SU-DHL-6 (cell line): ENCODE measurements at regions not wholly inside any gene's neighbourhood (a gene's known extent, or its start where the extent isn't known, plus 50 kb on each side); places are given as distances from the start of the nearest gene placed in this dataset.

Experiments
- CTCF ChIP-seq: fragments of 200-600 bp; sonication (generic); IDR thresholded peaks from one replicate; pipeline ENCODE4 v1.5.1; 2017; ENCODE audit warnings: antibody characterized with exemption, mild to moderate bottlenecking, low read length, moderate library complexity; ENCODE audit not compliant: insufficient read depth, poor library complexity, severe bottlenecking
- EZH2phosphoT487 ChIP-seq: fragments of 200-600 bp; sonication (generic), shearing (Covaris generic); conservative IDR thresholded peaks from 2 replicates; pipeline ENCODE4 v1.6.1; 2018; ENCODE audit warnings: mild to moderate bottlenecking, antibody characterized with exemption, low read length, moderate library complexity, mixed read lengths

DNA sequence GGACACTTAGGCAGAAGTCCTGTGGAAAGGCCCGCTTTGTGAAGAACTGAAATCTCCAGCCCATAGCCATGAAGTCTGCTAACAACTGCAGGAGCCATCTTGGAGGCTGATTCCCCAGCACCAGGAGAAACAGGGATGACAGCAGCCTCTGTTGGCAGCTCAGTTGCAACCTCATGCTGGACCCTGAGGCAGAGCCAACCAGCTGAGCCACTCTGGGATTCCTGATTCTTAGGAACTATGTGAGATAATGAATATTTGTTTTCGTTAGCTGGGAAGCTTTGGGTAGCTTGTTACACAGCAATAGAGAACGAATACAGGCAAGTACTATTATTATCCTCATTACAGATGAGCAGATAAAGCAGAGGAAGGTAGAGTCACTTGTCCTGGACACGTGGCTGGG, 210.5 kb upstream of the ANKH start:
- TF ChIP-seq EZH2phosphoT487, result no peak
- no peak for TF ChIP-seq CTCF
